GM21786 (cell line): ENCODE measurements at regions not wholly inside any gene's neighbourhood (a gene's known extent, or its start where the extent isn't known, plus 50 kb on each side); places are given as distances from the start of the nearest gene placed in this dataset.
"Not testable (repeated sequence)": the region's sequence is repeated elsewhere in the genome, so short reads cannot be mapped to it uniquely, and the experiment has no call there.

Experiments
- ATAC-seq: cut with Tn5 transposase; IDR thresholded peaks from one replicate; pipeline ENCODE4 v1.9.1; 2021; ENCODE audit not compliant: unreplicated experiment

GRCh38 chr3:153369561-153370374 is 207.7 kb downstream of the RAP2B start:
- ATAC-seq = no peak

GRCh38 chr3:153370680-153371079 is 208.7 kb downstream of the RAP2B start:
- ATAC-seq = no peak

- no peak for ATAC-seq
Observed at GRCh38 chr3:153372326-153372725, 210.3 kb downstream of the RAP2B start.

- ATAC-seq = peak; percentile 64
Observed at GRCh38 chr3:153373606-153374005, 211.6 kb downstream of the RAP2B start.

GRCh38 chr3:153378366-153378765 is 216.3 kb downstream of the RAP2B start:
- not testable (repeated sequence) for ATAC-seq

GRCh38 chr3:153379516-153379915 is 217.5 kb downstream of the RAP2B start:
- ATAC-seq = no peak

- no peak for ATAC-seq
Observed at GRCh38 chr3:153385343-153385742, 223.3 kb downstream of the RAP2B start.

- ATAC-seq = no peak
Observed at GRCh38 chr3:153392363-153392762, 230.3 kb downstream of the RAP2B start.

GRCh38 chr3:153394017-153394416 is 232.0 kb downstream of the RAP2B start:
- ATAC-seq = no peak

- no peak for ATAC-seq
Observed at GRCh38 chr3:153396581-153396980, 234.6 kb downstream of the RAP2B start.

- ATAC-seq = no peak
Observed at GRCh38 chr3:153397794-153398193, 235.8 kb downstream of the RAP2B start.

GRCh38 chr3:153399636-153400035 is 237.6 kb downstream of the RAP2B start:
- peak; percentile 77 for ATAC-seq

- no peak for ATAC-seq
Observed at GRCh38 chr3:153400641-153401040, 238.6 kb downstream of the RAP2B start.

- no peak for ATAC-seq
Observed at GRCh38 chr3:153404157-153404556, 242.1 kb downstream of the RAP2B start.

GRCh38 chr3:153405320-153405719 is 243.3 kb downstream of the RAP2B start:
- ATAC-seq = not testable (repeated sequence)

GRCh38 chr3:153410517-153410916 is 248.5 kb downstream of the RAP2B start:
- ATAC-seq = no peak

GRCh38 chr3:153414982-153415381 is 253.0 kb downstream of the RAP2B start:
- no peak for ATAC-seq

GRCh38 chr3:153422314-153422713 is 260.3 kb downstream of the RAP2B start:
- ATAC-seq = no peak

- ATAC-seq = not testable (repeated sequence)
Observed at GRCh38 chr3:153423820-153424219, 261.8 kb downstream of the RAP2B start.

- ATAC-seq = no peak
Observed at GRCh38 chr3:153426344-153426743, 264.3 kb downstream of the RAP2B start.

- no peak for ATAC-seq
Observed at GRCh38 chr3:153426803-153427202, 264.8 kb downstream of the RAP2B start.

GRCh38 chr3:153429821-153430220 is 267.8 kb downstream of the RAP2B start:
- no peak for ATAC-seq

- no peak for ATAC-seq
Observed at GRCh38 chr3:153431076-153431475, 269.1 kb downstream of the RAP2B start.
